LNCaP clone FGC (cell line): ENCODE measurements at regions not wholly inside any gene's neighbourhood (a gene's known extent, or its start where the extent isn't known, plus 50 kb on each side); places are given as distances from the start of the nearest gene placed in this dataset.
"Not testable (repeated sequence)": the region's sequence is repeated elsewhere in the genome, so short reads cannot be mapped to it uniquely, and the experiment has no call there.

Experiments
- DNase-seq: peaks from one replicate; pipeline ENCODE4 v3.0.0-alpha.2; 2011; ENCODE audit warnings: low read depth
- H3K4me3 ChIP-seq: 2 replicates; pipeline ENCODE4 v1.5.1; 2011; ENCODE audit warnings: mild to moderate bottlenecking, low read depth, low read length, control low read depth
- TF ChIP-seq, protein P1 (sequence below): IDR thresholded peaks from 2 replicates; pipeline ENCODE4 v1.5.1; 2012; ENCODE audit warnings: mild to moderate bottlenecking; ENCODE audit not compliant: control insufficient read depth, insufficient read depth; ENCODE audit errors: extremely low read depth

DNA sequence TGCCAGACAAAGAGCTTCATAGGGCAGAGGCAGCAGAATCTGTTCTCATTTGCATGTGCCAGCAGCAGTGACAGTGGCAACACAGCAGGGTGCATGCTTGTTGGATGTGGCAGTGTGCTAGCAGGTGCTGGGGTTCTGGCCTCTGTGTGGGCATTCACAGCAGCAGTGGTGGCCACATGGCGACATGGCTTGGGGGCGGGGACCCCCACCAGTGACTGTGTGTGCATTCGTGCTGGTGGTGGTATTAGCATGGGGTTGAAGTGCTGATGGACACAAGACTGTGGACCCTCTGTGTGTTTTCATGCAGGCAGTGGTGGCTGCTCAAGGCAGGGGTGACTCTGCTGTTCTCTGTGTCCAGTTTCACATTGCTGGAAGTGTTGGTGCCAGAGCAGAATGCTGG, 183.2 kb upstream of the PDE4D start:
- TF ChIP-seq, protein P1, sequence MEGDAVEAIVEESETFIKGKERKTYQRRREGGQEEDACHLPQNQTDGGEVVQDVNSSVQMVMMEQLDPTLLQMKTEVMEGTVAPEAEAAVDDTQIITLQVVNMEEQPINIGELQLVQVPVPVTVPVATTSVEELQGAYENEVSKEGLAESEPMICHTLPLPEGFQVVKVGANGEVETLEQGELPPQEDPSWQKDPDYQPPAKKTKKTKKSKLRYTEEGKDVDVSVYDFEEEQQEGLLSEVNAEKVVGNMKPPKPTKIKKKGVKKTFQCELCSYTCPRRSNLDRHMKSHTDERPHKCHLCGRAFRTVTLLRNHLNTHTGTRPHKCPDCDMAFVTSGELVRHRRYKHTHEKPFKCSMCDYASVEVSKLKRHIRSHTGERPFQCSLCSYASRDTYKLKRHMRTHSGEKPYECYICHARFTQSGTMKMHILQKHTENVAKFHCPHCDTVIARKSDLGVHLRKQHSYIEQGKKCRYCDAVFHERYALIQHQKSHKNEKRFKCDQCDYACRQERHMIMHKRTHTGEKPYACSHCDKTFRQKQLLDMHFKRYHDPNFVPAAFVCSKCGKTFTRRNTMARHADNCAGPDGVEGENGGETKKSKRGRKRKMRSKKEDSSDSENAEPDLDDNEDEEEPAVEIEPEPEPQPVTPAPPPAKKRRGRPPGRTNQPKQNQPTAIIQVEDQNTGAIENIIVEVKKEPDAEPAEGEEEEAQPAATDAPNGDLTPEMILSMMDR: no peak
- no peak for DNase-seq
- no peak overlapping the region for H3K4me3 ChIP-seq

DNA sequence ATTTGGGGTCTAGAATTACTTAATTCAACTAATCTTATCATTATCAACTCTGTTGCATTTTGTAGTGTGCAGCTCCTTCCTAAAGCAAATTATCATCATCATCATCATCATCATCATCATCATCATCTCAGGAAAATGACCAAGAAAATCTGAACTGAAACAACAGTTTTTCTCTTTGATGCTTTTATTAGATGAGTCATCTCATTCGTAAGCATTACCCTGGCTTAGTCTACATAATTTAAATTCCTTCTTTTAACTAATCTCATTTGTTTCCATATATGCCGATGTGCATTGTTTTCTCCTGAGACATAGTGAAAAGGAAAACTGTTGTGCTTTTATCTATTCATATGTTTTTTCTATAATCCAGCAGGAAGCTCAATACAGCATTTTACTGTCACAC, 173.0 kb upstream of the PDE4D start:
- TF ChIP-seq, protein P1: no peak
- no peak for DNase-seq
- H3K4me3 ChIP-seq: no peak overlapping the region

DNA sequence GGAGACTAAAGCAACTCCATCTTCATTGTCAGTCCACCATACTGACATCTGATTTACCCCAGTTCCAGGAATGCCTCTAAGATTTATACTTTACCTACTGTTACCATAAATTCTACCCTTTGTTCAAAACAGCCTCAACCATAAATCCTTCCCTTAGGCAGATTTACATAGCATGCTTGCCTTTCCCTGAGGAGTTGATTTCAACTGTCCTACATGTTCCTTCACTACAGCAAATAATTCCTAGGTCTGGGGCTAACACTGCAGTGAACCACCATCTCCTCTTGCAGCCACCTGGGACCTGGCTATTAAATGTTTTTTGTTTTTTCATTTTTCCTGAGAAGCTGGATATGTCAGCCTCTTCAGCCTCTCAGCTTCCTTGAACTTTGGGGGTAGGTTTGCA, 166.9 kb upstream of the PDE4D start:
- TF ChIP-seq, protein P1: no peak
- DNase-seq: no peak

DNA sequence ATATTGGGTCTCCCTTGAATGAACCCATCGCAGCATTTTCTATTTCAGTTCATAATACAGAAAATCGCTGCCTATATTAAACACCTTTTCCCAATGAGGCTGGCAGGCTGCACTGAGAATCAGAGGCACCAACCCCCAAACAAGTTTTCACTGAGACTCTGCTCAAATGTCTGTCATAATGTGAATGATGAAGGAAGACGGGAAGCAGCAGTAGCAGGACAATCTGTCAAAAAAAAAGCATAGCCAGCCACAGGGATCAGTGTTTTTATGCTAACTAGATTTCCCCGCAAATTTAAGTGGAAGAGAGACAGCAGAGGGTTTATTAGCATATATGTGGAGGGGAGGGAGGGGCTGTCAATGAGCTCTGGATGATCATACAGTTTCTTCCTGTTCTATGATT, 162.7 kb upstream of the PDE4D start:
- H3K4me3 ChIP-seq: no peak overlapping the region
- DNase-seq: no peak
- TF ChIP-seq, protein P1: no peak

More for the DNA sequence above, 166.9 kb upstream of the PDE4D start:
- H3K4me3 ChIP-seq: no peak overlapping the region

DNA sequence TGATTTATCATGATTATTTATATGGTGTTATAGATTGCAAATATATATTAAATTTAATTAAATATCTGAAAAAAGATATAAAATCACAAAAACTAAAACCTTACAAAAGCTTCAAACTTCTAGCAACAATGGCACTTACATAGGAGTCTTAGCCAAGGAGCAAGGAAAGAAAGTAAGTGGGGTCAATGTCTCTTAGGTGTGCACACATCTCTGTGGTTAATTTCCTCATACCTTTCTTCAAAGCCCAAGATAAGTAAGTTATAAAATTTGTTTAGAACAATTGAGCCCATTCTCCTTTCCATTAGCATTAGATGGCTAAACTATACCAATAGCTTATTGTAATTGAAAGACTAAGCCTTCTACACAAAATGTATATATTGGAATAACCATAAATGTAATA, 161.6 kb upstream of the PDE4D start:
- no peak overlapping the region for H3K4me3 ChIP-seq
- TF ChIP-seq, protein P1: no peak
- no peak for DNase-seq

DNA sequence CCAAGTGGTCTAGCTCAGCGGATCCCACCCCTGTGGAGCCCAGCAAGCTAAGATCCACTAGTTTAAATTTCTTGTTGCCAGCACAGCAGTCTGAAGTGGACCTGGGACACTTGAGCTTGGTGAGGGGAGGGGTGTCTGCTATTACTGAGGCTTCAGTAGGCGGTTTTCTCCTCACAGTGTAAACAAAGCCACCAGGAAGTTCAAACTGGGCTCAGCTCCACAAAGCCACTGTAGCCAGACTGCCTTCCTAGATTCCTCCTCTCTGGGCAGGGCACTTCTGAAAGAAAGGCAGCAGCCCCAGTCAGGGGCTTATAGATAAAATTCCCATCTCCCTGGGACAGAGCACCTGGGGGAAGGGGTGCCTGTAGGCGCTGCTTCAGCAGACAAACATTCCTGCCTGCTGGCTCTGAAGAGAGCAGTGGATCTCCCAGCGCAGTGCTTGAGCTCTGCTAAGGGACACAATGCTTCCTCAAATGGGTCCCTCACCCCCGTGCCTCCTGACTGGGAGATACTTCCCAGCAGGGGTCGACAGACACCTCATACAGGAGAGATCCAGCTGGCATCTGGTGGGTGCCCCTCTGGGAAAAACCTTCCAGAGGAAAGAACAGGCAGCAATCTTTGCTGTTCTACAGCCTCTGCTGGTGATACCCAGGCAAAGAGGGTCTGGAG, 148.6 kb upstream of the PDE4D start:
- H3K4me3 ChIP-seq: not testable (repeated sequence)
- peak; percentile 64 for DNase-seq

DNA sequence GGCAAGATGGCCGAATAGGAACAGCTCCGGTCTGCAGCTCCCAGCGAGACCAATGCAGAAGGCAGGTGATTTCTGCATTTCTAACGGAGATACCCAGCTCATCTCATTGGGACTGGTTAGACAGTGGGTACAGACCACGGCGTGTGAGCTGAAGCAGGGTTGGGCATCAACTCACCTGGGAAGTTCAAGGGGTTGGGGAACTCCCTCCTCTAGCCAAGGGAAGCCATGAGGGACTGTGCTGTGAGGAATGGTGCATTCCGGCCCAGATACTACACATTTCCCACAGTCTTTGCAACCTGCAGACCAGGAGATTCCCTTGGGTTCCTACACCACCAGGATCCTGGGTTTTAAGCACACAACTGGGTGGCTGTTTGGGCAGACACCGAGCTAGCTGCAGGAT, 148.0 kb upstream of the PDE4D start:
- not testable (repeated sequence) for DNase-seq, H3K4me3 ChIP-seq

DNA sequence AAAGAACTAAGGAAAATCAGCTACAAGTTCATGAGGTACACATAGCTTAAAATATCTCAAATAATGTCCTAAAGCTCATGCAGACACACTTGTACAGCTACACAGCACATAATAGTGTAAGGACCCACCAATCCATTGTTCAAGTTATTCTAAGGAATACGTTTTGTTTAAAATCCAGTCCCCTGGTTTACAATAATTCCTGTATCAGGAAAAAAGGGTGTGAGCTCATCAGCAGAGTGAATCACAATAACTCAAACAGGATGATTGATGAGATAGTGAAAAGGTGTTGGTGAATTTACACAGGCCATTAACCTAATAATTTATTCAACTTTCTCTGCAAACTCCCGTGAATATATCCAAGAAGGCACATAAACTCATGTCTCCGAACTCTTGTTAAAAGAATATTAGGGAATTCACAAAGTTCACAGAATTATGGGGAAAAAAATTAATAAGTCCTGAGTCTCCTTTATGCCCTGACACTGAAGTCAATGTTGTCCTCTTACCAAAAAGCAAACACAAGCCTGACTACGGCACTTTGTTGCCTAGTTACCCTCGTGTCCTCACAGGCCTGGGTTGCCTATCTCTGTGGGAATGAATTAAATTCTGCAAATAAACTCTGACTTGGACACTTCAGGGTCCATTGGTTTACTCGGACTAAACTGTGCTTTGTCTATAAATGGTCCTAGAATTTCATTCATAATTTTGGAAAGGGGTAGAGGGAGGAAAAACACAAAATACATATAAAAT, 142.8 kb upstream of the PDE4D start:
- TF ChIP-seq, protein P1: no peak
- no peak overlapping the region for H3K4me3 ChIP-seq
- peak; percentile 50 for DNase-seq
